ENCODE measurements at regions not wholly inside any gene's neighbourhood (a gene's known extent, or its start where the extent isn't known, plus 50 kb on each side); places are given as distances from the start of the nearest gene placed in this dataset.

- ATAC-seq: no peak
- Histone ChIP-seq H4K20me1 (replicated peaks; ENCODE audit: insufficient read depth) (no peaks in the 10 kb centered on the region), H3K36me3 (ENCODE audit: insufficient read depth) (no peaks in the 10 kb centered on the region), H2AFZ (no peak overlapping the region), H3K79me2 (replicated peaks; ENCODE audit: insufficient read depth) (no peaks in the 10 kb centered on the region), H3K27me3 (ENCODE audit: insufficient read depth) (no peaks in the 10 kb centered on the region), H3K4me3 (no peak overlapping the region), H3K4me1 (ENCODE audit: insufficient read depth) (no peaks in the 10 kb centered on the region), H3K27ac (ENCODE audit: low read depth) (no peak overlapping the region), H3K9me2 (ENCODE audit: insufficient read depth) (no peaks in the 10 kb centered on the region), H3F3A (replicated peaks; ENCODE audit: low read depth) (no peaks in the 10 kb centered on the region), H3K4me2 (no peak overlapping the region)
- Mint-ChIP-seq H3K9me3 (no peaks in the 10 kb centered on the region), H3K4me3 (no peak overlapping the region), H3K27ac (no peak overlapping the region), H3K36me3 (ENCODE audit: low read depth) (no peaks in the 10 kb centered on the region), H3K4me1 (no peaks in the 10 kb centered on the region; the same call in none of the 3 replicates), H3K27me3 (ENCODE audit: insufficient read depth, low read depth, poor library complexity) (no peaks in the 10 kb centered on the region)
- no peak for TF ChIP-seq POLR2AphosphoS5 (IDR thresholded peaks at IDR 0.05; ENCODE audit: low read depth)
- no peak for TF ChIP-seq REST (IDR thresholded peaks at IDR 0.05; ENCODE audit: unreplicated experiment)
- no peak for TF ChIP-seq NANOG (IDR thresholded peaks at IDR 0.05; ENCODE audit: borderline replicate concordance)
- no peak for TF ChIP-seq CTCF (conservative IDR thresholded peaks at IDR 0.05; ENCODE audit: low read depth in 2 of 2)
- TF ChIP-seq ETS1 (IDR thresholded peaks at IDR 0.05): no peak
- DNase-seq (ENCODE audit: low spot score): no peak
These were observed 613.9 kb downstream of the SOX5 start for GRCh38 chr12:23335593-23335992.

- ATAC-seq: no peak
- H3K79me2 ChIP-seq (replicated peaks; ENCODE audit: insufficient read depth): no peaks in the 10 kb centered on the region
- Mint-ChIP-seq H3K4me3 (no peak overlapping the region), H3K36me3 (ENCODE audit: low read depth) (no peaks in the 10 kb centered on the region), H3K9me3 (no peaks in the 10 kb centered on the region), H3K4me1 (no peaks in the 10 kb centered on the region; the same call in none of the 3 replicates), H3K27me3 (ENCODE audit: insufficient read depth, low read depth, poor library complexity) (no peaks in the 10 kb centered on the region), H3K27ac (no peak overlapping the region)
- H3K36me3 ChIP-seq (ENCODE audit: insufficient read depth): no peaks in the 10 kb centered on the region
- DNase-seq (ENCODE audit: low spot score): no peak
- no peaks in the 10 kb centered on the region for H3K27me3 ChIP-seq (ENCODE audit: insufficient read depth)
- no peaks in the 10 kb centered on the region for H3K9me2 ChIP-seq (ENCODE audit: insufficient read depth)
- H3K4me3 ChIP-seq: no peak overlapping the region
- H2AFZ ChIP-seq: no peak overlapping the region
- TF ChIP-seq STAT1 (IDR thresholded peaks at IDR 0.05; ENCODE audit: unreplicated experiment) (no peak), CREB1 (CRISPR knock-in tag; IDR thresholded peaks at IDR 0.05; ENCODE audit: low read depth) (no peak), NANOG (IDR thresholded peaks at IDR 0.05; ENCODE audit: borderline replicate concordance) (no peak), ZNF114 (CRISPR knock-in tag; IDR thresholded peaks at IDR 0.05) (no peak), EZH2phosphoT487 (IDR thresholded peaks at IDR 0.05; ENCODE audit: unreplicated experiment) (no peak), ZNF331 (CRISPR knock-in tag; IDR thresholded peaks at IDR 0.05; ENCODE audit: low read depth) (no peak), POLR2AphosphoS5 (IDR thresholded peaks at IDR 0.05; ENCODE audit: low read depth) (no peak), EZH2 (IDR thresholded peaks at IDR 0.05; ENCODE audit: low read depth, unreplicated experiment) (no peak), CTCF (conservative IDR thresholded peaks at IDR 0.05; ENCODE audit: low read depth in 2 of 2) (peak in 1 of 2 experiments; percentile 33; a peak in 1 of 4 replicates)
- no peaks in the 10 kb centered on the region for H3K4me1 ChIP-seq (ENCODE audit: insufficient read depth)
- H4K20me1 ChIP-seq (replicated peaks; ENCODE audit: insufficient read depth): no peaks in the 10 kb centered on the region
- no peaks in the 10 kb centered on the region for H3F3A ChIP-seq (replicated peaks; ENCODE audit: low read depth)
- H3K27ac ChIP-seq (ENCODE audit: low read depth): no peak overlapping the region
- no peak overlapping the region for H3K4me2 ChIP-seq
These were observed 612.3 kb downstream of the SOX5 start for GRCh38 chr12:23337213-23337612.

Data from GM23338 (cell line).